ENCODE measurements at regions not wholly inside any gene's neighbourhood (a gene's known extent, or its start where the extent isn't known, plus 50 kb on each side); places are given as distances from the start of the nearest gene placed in this dataset.
"Not testable (repeated sequence)": the region's sequence is repeated elsewhere in the genome, so short reads cannot be mapped to it uniquely, and the experiment has no call there.

DNA sequence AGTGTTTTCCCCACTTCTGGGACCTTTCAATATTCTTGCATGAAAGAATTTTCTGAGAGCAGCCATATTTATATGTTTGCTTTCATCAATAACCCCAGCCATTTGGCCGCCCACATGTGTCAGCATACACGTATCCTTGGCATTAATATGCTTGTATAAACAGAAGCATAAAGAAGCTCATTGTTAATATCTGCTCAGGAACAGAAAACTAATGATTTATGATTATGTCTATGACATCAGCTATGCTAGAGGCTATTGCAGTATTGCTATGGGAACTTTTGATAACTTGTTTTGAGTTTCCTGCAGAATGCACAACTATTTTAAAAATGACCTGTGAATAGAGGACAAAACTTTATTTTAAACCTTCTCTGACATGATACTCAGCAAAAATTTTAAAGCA lies 300.9 kb upstream of the MTPN start:
- TF ChIP-seq, protein P1, sequence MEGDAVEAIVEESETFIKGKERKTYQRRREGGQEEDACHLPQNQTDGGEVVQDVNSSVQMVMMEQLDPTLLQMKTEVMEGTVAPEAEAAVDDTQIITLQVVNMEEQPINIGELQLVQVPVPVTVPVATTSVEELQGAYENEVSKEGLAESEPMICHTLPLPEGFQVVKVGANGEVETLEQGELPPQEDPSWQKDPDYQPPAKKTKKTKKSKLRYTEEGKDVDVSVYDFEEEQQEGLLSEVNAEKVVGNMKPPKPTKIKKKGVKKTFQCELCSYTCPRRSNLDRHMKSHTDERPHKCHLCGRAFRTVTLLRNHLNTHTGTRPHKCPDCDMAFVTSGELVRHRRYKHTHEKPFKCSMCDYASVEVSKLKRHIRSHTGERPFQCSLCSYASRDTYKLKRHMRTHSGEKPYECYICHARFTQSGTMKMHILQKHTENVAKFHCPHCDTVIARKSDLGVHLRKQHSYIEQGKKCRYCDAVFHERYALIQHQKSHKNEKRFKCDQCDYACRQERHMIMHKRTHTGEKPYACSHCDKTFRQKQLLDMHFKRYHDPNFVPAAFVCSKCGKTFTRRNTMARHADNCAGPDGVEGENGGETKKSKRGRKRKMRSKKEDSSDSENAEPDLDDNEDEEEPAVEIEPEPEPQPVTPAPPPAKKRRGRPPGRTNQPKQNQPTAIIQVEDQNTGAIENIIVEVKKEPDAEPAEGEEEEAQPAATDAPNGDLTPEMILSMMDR (IDR thresholded peaks at IDR 0.05; ENCODE audit: insufficient read depth, missing control alignments), result no peak
- FAIRE-seq (no peak), DNase-seq (ENCODE audit: insufficient read length, low spot score) (no peak)

DNA sequence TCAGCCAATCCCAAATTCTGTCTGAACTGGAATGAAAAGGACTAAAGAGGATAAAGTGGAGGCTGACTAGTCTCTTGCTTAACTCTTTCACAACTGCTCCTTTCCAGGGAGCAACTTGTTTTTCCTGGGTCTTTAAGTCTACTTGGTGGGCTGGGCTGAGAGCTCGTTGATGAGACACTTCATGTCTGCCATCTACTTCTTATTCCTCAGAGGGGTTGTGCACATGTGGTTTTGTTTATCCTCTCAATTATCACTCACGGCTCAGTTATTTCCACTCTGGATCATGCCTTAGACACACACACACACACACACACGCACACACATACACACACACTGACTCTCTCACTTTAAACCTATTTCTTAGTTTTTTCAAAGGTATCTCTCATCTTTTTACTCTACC lies 298.6 kb upstream of the MTPN start:
- TF ChIP-seq, protein P1 (IDR thresholded peaks at IDR 0.05; ENCODE audit: insufficient read depth, missing control alignments), result no peak
- no peak for FAIRE-seq
- DNase-seq (ENCODE audit: insufficient read length, low spot score), result no peak

DNA sequence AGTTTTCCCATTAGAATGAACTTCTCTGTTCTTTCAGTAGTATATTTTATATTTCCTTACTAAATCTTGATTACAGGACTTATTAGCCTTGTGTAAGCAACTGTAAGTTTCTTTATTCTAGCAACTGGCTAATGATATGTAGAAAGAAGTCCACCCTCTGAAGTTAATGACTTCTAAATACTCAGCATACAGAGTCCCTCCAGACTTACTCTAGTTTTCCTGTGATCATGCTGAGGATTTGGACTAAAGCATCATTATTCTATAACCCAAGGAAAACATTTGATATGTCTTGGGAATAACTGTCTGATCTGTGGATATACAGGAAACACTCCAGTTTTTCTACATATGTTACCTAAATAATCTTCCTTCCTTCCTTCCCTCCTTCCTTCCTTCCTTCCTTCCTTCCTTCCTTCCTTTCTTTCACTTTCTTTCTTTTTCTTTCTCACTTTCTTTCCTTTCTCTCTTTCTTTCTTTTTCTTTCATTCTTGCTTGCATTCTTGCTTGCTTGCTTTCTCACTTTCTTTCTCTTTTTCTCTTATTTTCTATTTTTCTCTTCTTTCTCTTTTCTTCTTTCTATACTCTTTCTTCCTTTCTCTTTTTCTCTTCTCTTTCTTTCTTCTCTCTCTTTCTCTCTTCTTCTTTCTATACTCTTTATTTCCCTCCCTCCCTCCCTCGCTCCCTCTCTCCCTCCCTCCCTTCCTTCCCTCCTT lies 297.6 kb upstream of the MTPN start:
- FAIRE-seq, result peak; percentile 29
- TF ChIP-seq, protein P1 (IDR thresholded peaks at IDR 0.05; ENCODE audit: insufficient read depth, missing control alignments), result no peak
- DNase-seq (ENCODE audit: insufficient read length, low spot score), result no peak

DNA sequence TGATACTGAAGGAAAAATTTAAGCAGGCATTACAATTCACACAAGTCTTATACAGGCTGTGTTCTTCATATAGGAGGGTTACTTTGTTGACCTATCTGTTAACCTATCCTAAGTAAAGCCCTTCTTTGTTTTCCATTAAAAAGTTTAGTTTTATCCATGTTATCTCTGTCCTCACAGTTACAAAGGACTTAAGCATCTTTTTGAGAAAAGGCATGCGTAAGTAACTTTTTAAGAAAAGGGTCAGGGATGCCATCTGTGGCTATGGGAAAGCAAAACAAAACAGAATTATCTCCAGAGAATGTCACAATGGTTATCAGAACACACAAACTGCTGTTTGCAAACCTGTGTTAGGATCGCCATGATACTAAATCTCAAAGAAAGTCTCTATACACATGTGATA lies 295.8 kb upstream of the MTPN start:
- DNase-seq (ENCODE audit: insufficient read length, low spot score), result no peak
- TF ChIP-seq, protein P1 (IDR thresholded peaks at IDR 0.05; ENCODE audit: insufficient read depth, missing control alignments), result no peak
- no peak for FAIRE-seq

DNA sequence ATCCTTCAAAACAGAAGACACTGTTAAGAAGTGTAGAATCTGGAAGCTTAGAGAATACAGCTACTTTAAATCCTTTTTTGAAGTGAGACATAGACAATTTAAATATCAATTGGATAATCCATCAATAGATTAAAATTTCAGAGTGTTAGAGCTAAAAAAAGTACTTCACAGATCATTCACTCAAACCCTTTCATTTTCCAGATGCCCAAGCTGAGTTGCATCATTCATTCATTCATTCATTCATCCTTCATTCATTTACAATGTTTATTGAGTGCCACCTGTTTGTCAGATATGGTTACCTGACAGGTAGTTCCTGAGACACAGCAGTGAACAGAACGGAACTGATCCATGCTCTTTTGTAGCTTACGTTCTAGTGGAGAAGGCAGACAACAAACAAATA lies 290.7 kb upstream of the MTPN start:
- TF ChIP-seq, protein P1 (IDR thresholded peaks at IDR 0.05; ENCODE audit: insufficient read depth, missing control alignments), result no peak
- DNase-seq (ENCODE audit: insufficient read length, low spot score) (no peak), FAIRE-seq (no peak)

DNA sequence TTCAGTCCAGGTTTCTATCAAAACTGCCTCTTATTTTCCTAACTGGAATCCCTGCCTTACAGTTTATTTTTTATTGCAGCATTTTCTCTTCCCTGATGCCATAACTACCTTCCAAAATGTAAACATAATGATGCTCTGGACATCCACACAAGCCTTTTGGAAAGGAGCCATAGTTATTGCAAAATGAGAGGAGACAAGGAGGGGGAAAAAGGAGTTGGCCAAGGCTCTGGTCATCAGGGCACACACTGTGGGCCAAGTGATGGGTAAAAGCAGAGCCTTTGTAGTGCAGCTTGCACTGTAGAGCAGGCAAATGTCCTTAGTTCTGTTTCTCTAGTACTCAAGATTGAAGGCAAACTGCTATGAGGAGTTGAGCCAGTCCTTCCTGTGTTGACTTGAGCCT lies 289.3 kb upstream of the MTPN start:
- no peak for FAIRE-seq

DNA sequence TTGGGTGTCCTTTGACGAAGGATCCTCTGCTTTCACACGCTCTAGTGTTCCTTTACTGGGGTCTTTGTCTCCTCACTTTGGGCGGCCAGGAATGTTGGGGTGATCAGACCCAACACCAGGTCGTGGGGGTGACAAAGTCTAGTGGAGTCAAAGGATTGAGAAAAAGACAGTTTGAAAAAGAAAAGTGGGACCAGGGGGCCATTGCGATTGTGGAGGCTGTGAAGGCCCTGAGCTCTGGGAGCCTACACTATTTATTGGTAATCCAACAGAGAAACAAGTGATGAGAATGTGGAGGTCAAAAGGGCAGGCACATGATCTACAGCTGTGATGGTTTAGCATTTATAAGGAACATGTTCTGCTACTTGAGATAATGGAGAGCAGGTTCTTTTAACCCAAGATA lies 287.1 kb upstream of the MTPN start:
- not testable (repeated sequence) for DNase-seq (ENCODE audit: insufficient read length, low spot score); FAIRE-seq

More for the DNA sequence above, 289.3 kb upstream of the MTPN start:
- TF ChIP-seq, protein P1 (IDR thresholded peaks at IDR 0.05; ENCODE audit: insufficient read depth, missing control alignments), result no peak
- DNase-seq (ENCODE audit: insufficient read length, low spot score), result no peak

DNA sequence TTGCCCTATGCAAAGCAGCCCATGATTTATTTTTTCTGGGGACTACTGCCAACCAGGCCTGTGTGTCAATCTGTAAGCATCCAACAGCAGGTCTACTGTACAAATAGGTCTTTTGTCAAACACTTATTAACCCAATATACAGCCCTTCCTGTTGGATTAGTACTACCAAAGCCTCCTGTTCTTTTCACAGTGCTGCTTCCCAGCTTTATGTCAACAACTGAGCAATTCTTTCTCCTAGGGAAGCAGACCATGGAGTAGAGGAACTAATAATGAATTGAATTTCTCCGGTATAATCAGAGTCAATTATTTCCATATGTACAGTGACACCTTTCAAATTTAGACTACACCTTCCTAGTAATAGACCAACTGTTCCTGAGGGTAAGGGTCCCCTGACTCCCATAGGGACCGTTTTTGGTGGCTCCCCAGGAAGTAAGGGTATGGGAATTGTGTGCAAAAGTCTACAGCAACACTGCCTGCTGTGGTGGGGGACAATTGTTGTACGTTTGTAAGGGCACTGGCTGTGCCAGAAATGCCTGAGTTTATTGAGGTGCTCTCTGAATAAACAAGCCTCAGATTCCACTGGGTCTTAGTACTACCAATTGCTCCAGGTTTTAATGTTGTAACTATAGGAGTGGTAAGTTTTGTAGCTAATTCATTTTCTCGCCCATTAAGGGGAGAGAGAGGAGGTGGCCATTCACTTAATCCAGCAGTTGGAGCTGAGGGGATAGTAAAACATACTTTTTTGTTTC lies 286.1 kb upstream of the MTPN start:
- not testable (repeated sequence) for DNase-seq (ENCODE audit: insufficient read length, low spot score); FAIRE-seq

DNA sequence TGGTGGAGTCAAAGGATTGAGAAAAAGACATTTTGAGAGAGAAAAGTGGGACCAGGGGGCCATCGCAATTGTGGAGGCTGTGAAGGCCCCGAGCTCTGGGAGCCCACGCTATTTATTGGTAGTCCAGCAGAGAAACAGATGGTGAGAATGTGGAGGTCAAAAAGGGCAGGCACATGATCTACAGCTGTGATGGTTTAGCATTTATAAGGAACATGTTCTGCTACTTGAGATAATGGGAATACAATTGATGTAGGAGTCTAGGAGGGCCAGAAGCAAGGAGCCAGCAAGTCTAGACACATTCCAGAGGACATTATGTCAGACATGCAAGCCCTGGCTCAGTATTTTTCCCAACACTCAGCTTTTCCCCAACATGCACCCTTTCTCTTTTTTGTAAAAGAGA lies 283.4 kb upstream of the MTPN start:
- FAIRE-seq; DNase-seq (ENCODE audit: insufficient read length, low spot score): not testable (repeated sequence)

Data from D721Med (cell line).